ES-I3 (cell line): ENCODE measurements at regions not wholly inside any gene's neighbourhood (a gene's known extent, or its start where the extent isn't known, plus 50 kb on each side); places are given as distances from the start of the nearest gene placed in this dataset.

Experiments
- H3K36me3 ChIP-seq: 2 replicates; pipeline ENCODE4 v1.6.1; 2013; ENCODE audit warnings: mild to moderate bottlenecking, low read length, control low read depth, moderate library complexity; ENCODE audit not compliant: insufficient read depth
- H3K4me1 ChIP-seq: 2 replicates; pipeline ENCODE4 v1.6.1; 2013; ENCODE audit warnings: mild to moderate bottlenecking, control low read depth, low read length; ENCODE audit not compliant: insufficient read depth
- H3K9ac ChIP-seq: 2 replicates; pipeline ENCODE4 v1.6.1; 2013; ENCODE audit warnings: low read depth, mild to moderate bottlenecking, low read length, moderate library complexity
- H3K9me3 ChIP-seq: 2 replicates; pipeline ENCODE4 v1.6.1; 2013; ENCODE audit warnings: mild to moderate bottlenecking, low read length, moderate library complexity; ENCODE audit not compliant: control insufficient read depth, insufficient read depth

GRCh38 chr2:52404866-52405265 is 1362.7 kb upstream of the CHAC2 start:
- H3K4me1 ChIP-seq, result 0 out of 2 replicates have a peak, but pooled peaks cover 4% of the 10 kb centered on the region
- H3K9me3 ChIP-seq, result no peaks in the 10 kb centered on the region

DNA sequence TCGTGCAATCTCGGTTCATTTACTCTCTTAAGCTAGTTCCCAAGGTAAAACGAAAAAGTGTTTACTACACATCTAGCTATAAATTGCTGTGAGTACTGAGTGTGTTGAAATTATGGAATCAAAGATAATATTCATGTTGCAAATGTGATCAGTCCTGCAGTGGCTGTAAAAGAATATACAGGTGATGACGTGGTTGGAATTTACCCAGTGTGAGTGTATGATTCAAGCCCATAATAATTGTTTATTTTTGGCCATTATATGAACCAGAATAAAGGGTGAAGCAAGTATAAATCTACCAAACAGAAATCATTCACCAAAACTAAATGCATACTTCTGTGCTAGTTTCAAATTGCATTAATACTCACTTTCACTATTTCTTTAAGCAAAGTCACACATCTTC is 1363.6 kb upstream of the CHAC2 start:
- Histone ChIP-seq H3K4me1 (no peaks in the 10 kb centered on the region), H3K9ac (no peak overlapping the region)

More at GRCh38 chr2:52404866-52405265, 1362.7 kb upstream of the CHAC2 start:
- H3K36me3 ChIP-seq, result no peaks in the 10 kb centered on the region
- H3K9ac ChIP-seq, result no peak overlapping the region

DNA sequence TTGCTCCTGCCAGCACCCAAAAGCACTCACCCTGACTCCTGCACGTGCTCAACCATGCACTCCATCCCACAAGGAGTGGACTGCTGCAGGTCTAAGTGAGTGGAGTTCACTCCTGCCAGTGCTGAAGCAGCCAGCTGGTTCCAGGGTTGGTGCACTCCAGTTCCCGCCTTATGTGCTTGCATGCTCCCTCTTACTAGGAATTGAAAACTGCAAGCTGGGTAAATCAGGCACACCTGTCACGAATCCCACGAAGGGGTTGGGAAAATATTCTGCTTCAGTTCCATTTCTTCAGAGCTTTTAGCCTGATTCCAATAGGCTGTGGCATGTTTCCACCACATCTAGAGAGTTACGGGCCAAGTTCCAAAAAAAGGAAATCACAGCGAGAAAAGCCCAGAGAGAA is 1365.5 kb upstream of the CHAC2 start:
- H3K36me3 ChIP-seq, result no peaks in the 10 kb centered on the region
- H3K9me3 ChIP-seq, result no peaks in the 10 kb centered on the region
- no peak overlapping the region for H3K9ac ChIP-seq
- H3K4me1 ChIP-seq, result no peaks in the 10 kb centered on the region

More for the DNA sequence above, 1363.6 kb upstream of the CHAC2 start:
- Histone ChIP-seq H3K9me3 (no peaks in the 10 kb centered on the region), H3K36me3 (no peaks in the 10 kb centered on the region)

DNA sequence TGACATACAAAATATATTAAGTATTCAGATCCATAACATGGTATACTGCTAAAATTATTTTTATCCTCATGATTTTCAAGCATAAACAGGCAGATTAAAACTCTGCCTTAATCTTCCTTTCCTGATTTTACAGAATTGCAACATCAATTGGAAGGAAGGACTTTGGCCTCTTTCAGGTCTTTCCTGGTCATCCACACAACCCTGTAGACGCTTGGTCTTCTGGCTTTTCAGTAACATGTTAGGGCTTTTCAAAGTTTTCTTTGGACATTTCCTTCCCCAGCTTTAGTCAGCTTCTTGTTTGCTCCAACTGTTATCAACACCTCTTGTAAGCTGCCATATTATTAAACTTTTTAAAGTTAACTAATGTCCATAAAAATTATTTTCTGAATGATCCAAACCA is 1364.9 kb upstream of the NRXN1 start:
- no peak overlapping the region for H3K9ac ChIP-seq
- no peaks in the 10 kb centered on the region for H3K4me1 ChIP-seq
- H3K36me3 ChIP-seq, result no peaks in the 10 kb centered on the region
- H3K9me3 ChIP-seq, result no peaks in the 10 kb centered on the region

- no peaks in the 10 kb centered on the region for H3K36me3 ChIP-seq
Observed at GRCh38 chr2:52395912-52396311, 1364.0 kb upstream of the NRXN1 start.

GRCh38 chr2:52391621-52392020 is 1359.7 kb upstream of the NRXN1 start:
- no peak overlapping the region for H3K9ac ChIP-seq
- no peaks in the 10 kb centered on the region for H3K4me1 ChIP-seq

More at GRCh38 chr2:52395912-52396311, 1364.0 kb upstream of the NRXN1 start:
- H3K4me1 ChIP-seq, result no peaks in the 10 kb centered on the region
- H3K9ac ChIP-seq, result no peak overlapping the region
- no peaks in the 10 kb centered on the region for H3K9me3 ChIP-seq

DNA sequence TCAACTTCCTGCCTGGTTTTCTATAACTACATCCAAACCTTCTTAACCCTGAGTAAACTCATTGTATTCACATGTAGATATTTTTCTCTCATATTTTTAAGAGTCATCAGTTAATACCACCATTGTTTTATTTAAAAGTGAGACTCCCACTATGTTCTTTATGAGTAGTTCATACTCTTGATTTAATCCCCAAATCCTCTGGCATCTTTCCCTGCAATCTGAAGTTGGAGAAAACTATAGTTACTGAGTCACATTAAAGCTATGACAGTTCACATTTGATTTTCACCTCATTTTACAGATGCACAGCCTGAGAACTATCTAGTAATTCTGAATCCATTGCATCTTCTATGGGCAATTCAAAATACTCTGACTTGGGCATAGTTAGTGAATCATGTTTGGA is 1358.7 kb upstream of the NRXN1 start:
- Histone ChIP-seq H3K4me1 (no peaks in the 10 kb centered on the region), H3K9me3 (no peaks in the 10 kb centered on the region), H3K36me3 (no peaks in the 10 kb centered on the region), H3K9ac (no peak overlapping the region)

More at GRCh38 chr2:52391621-52392020, 1359.7 kb upstream of the NRXN1 start:
- Histone ChIP-seq H3K9me3 (no peaks in the 10 kb centered on the region), H3K36me3 (no peaks in the 10 kb centered on the region)

GRCh38 chr2:52387937-52388590 is 1356.1 kb upstream of the NRXN1 start:
- H3K4me1 ChIP-seq, result no peaks in the 10 kb centered on the region
- no peaks in the 10 kb centered on the region for H3K36me3 ChIP-seq
- H3K9ac ChIP-seq, result no peak overlapping the region
- no peaks in the 10 kb centered on the region for H3K9me3 ChIP-seq

- Histone ChIP-seq H3K36me3 (no peaks in the 10 kb centered on the region), H3K9ac (no peak overlapping the region), H3K9me3 (no peaks in the 10 kb centered on the region), H3K4me1 (no peaks in the 10 kb centered on the region)
Observed at GRCh38 chr2:52386433-52387030, 1354.6 kb upstream of the NRXN1 start.

GRCh38 chr2:52383541-52383940 is 1351.6 kb upstream of the NRXN1 start:
- Histone ChIP-seq H3K9me3 (no peaks in the 10 kb centered on the region), H3K36me3 (no peaks in the 10 kb centered on the region), H3K4me1 (no peaks in the 10 kb centered on the region)

DNA sequence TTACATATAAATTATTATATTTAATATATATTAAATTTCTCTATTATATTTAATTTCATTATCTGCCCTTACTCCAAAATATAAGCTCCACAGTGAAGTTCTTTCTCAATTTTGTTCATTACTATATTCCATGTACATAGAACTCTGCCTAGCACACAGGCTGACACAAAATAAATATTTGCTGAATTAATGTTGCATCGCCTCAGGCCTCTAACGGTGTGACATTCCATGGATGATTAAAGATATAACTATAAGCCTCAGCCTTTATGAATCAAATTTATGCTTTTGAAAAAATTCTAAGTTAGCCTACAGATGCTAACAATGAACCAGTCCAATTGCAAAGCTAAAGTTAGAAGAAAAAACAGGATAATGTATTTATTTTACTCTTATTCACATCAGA is 1337.2 kb upstream of the NRXN1 start:
- Histone ChIP-seq H3K9ac (no peak overlapping the region), H3K4me1 (no peaks in the 10 kb centered on the region), H3K36me3 (no peaks in the 10 kb centered on the region; the same call in 1 of the 2 replicates), H3K9me3 (no peaks in the 10 kb centered on the region)

More at GRCh38 chr2:52383541-52383940, 1351.6 kb upstream of the NRXN1 start:
- H3K9ac ChIP-seq, result no peak overlapping the region

DNA sequence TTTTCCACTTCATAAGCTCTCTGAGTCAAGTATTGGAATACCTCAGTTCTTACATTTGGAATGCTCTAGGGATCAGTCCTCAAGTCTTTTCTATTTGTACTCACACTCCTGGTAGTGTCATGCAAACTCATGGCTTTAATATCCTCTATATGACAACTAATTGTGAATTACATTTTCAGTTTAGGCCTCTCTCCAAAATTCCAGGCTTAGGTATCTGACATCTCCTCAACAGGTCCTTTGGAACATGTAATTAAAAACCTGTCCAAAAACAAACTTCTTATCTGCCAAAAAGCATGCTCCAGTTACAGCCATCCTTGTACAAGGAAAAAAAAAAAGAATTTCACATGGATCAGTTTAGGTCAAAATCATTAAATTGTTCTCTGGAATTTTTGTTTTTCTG is 1336.2 kb upstream of the NRXN1 start:
- Histone ChIP-seq H3K9me3 (no peaks in the 10 kb centered on the region), H3K36me3 (no peaks in the 10 kb centered on the region; the same call in 1 of the 2 replicates)

DNA sequence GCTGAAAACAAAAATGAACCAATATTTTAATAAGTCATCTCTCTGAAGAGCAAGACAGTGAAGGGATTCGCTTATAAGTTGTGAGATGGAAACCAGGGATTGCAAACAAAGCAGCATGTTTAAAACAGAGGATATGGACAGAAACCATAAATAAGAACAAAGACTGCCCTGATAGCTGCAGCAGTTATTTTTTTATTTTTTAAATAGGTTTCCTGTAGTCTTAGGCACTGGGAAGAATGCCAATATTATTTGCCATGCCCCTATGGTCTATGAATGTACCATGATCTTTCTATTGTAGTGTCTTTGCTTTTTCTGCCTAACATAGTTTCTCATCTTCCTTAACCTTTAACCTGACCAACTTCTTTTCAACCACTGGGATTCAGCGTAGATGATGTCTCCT is 1334.0 kb upstream of the NRXN1 start:
- no peaks in the 10 kb centered on the region for H3K4me1 ChIP-seq
- no peaks in the 10 kb centered on the region; the same call in 1 of the 2 replicates for H3K36me3 ChIP-seq
- no peak overlapping the region for H3K9ac ChIP-seq
- no peaks in the 10 kb centered on the region for H3K9me3 ChIP-seq

More for the DNA sequence above, 1336.2 kb upstream of the NRXN1 start:
- no peak overlapping the region for H3K9ac ChIP-seq
- no peaks in the 10 kb centered on the region for H3K4me1 ChIP-seq

DNA sequence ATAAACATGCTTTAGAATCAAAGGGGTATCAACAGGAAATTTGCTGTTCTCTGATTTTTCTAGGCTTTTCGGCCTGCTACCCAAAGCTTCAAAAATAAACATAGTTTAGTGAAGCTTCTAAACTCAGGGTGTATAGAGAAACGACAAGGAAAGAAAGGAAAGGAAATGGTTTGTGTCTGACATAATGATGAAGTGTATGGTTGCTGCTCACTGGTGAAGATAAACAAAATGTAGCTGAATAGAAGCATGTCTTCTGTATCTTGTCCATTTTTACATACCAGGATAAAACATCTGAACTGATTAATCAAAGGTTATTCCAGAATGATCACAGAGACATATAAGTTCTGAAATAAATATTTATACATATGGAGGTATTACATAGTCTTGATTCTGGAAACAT is 1324.6 kb upstream of the NRXN1 start:
- Histone ChIP-seq H3K36me3 (peaks cover 6% of the 10 kb centered on the region; the same call in 1 of the 2 replicates), H3K4me1 (no peaks in the 10 kb centered on the region), H3K9ac (no peak overlapping the region), H3K9me3 (peaks cover 6% of the 10 kb centered on the region)

DNA sequence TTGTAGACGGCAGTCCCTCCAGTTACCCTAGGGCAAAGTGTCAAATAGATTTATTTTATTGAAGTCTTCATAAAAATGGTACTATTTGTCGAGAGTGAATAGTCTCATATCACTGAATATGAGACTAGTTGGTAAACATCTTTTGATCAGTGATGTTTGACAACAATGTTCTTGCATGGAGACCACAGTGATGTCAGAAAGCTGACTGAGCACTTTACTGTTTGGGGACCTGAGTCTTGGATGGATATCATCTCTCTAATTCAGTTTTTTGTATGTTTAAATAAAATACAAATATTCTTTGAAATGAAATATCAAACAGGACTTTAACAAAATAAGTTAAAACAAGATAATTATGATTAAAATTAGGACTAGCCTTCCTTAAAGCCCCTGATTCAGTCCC is 1315.4 kb upstream of the NRXN1 start:
- Histone ChIP-seq H3K4me1 (peaks cover 32% of the 10 kb centered on the region), H3K9me3 (no peaks in the 10 kb centered on the region), H3K36me3 (no peaks in the 10 kb centered on the region; the same call in 1 of the 2 replicates), H3K9ac (no peak overlapping the region)
